ENCODE measurements at regions not wholly inside any gene's neighbourhood (a gene's known extent, or its start where the extent isn't known, plus 50 kb on each side); places are given as distances from the start of the nearest gene placed in this dataset.

GRCh38 chr6:144664947-144665346, 379.8 kb downstream of the UTRN start (continued):
- TF ChIP-seq BRCA1 (CRISPR knock-in tag; IDR thresholded peaks at IDR 0.05) (no peak), AGO1 (IDR thresholded peaks at IDR 0.05; ENCODE audit: low read depth, low read length, poor library complexity, severe bottlenecking) (no peak), CENPBD1 (CRISPR knock-in tag; IDR thresholded peaks at IDR 0.05; ENCODE audit: borderline replicate concordance, low read depth) (no peak), ZNF574 (CRISPR knock-in tag; IDR thresholded peaks at IDR 0.05) (no peak), SRF (IDR thresholded peaks at IDR 0.05; ENCODE audit: low read depth, low read length) (peak; percentile 48; the same call in 1 of the 2 replicates), ZNF431 (CRISPR knock-in tag; IDR thresholded peaks at IDR 0.05; ENCODE audit: borderline replicate concordance, low read depth) (no peak), SMARCC2 (IDR thresholded peaks at IDR 0.05) (no peak), ZNF34 (CRISPR knock-in tag; IDR thresholded peaks at IDR 0.05; ENCODE audit: borderline replicate concordance) (no peak), CBX1 (IDR thresholded peaks at IDR 0.05; ENCODE audit: low read depth) (no peak), ARNT2 (CRISPR knock-in tag; IDR thresholded peaks at IDR 0.05; ENCODE audit: low read depth) (no peak), ZNF280D (CRISPR knock-in tag; IDR thresholded peaks at IDR 0.05) (no peak), SMAD9 (CRISPR knock-in tag; IDR thresholded peaks at IDR 0.05) (no peak), HDAC2 (CRISPR knock-in tag; IDR thresholded peaks at IDR 0.05) (no peak), POGZ (CRISPR knock-in tag; IDR thresholded peaks at IDR 0.05) (no peak), CENPX (CRISPR knock-in tag; IDR thresholded peaks at IDR 0.05) (no peak), SOX13 (IDR thresholded peaks at IDR 0.05) (no peak), SOX13 (CRISPR knock-in tag; conservative IDR thresholded peaks at IDR 0.05 in 1 of 2, IDR thresholded peaks at IDR 0.05 in 1 of 2) (peak in 1 of 2 experiments; percentile 14; a peak in 1 of 4 replicates), MXD4 (CRISPR knock-in tag; IDR thresholded peaks at IDR 0.05) (no peak), ZFX (CRISPR knock-in tag; IDR thresholded peaks at IDR 0.05; ENCODE audit: low read depth) (no peak), ZBTB8A (CRISPR knock-in tag; IDR thresholded peaks at IDR 0.05; ENCODE audit: borderline replicate concordance, low read depth) (no peak), NCOR1 (IDR thresholded peaks at IDR 0.05; ENCODE audit: borderline replicate concordance, low read length) (0 out of 2 replicates have a peak, but pooled peaks have one; percentile 5), NFYC (CRISPR knock-in tag; IDR thresholded peaks at IDR 0.05) (no peak), FOXA3 (CRISPR knock-in tag; IDR thresholded peaks at IDR 0.05) (0 out of 2 replicates have a peak, but pooled peaks have one; percentile 10), HMG20A (CRISPR knock-in tag; IDR thresholded peaks at IDR 0.05; ENCODE audit: borderline replicate concordance) (no peak; the same call in 1 of the 2 replicates), ZNF225 (CRISPR knock-in tag; IDR thresholded peaks at IDR 0.05) (no peak), ZNF780A (CRISPR knock-in tag; IDR thresholded peaks at IDR 0.05) (no peak), GATAD2A (CRISPR knock-in tag; IDR thresholded peaks at IDR 0.05) (peak; percentile 51; the same call in 1 of the 2 replicates), ZNF629 (CRISPR knock-in tag; conservative IDR thresholded peaks at IDR 0.05) (no peak)

Data from HepG2 (cell line).